HEK293T (cell line): ENCODE measurements at regions not wholly inside any gene's neighbourhood (a gene's known extent, or its start where the extent isn't known, plus 50 kb on each side); places are given as distances from the start of the nearest gene placed in this dataset.

Experiments used
- ARNT ChIP-seq: fragments of 450-650 bp; IDR thresholded peaks from 2 replicates; pipeline ENCODE4 v1.6.1; 2017; ENCODE audit warnings: mild to moderate bottlenecking
- BHLHE40 ChIP-seq: fragments of 450-650 bp; IDR thresholded peaks from 2 replicates; pipeline ENCODE4 v1.6.1; 2016; ENCODE audit warnings: mild to moderate bottlenecking, moderate library complexity, borderline replicate concordance
- ELF4 ChIP-seq: fragments of 450-650 bp; IDR thresholded peaks from 2 replicates; pipeline ENCODE4 v1.6.1; 2017; ENCODE audit warnings: antibody characterized with exemption
- FOXA1 ChIP-seq: fragments of 450-650 bp; IDR thresholded peaks from 2 replicates; pipeline ENCODE4 v1.6.1; 2016; ENCODE audit warnings: mild to moderate bottlenecking
- FOXK2 ChIP-seq: fragments of 450-650 bp; IDR thresholded peaks from 2 replicates; pipeline ENCODE4 v1.6.1; 2016; ENCODE audit warnings: mild to moderate bottlenecking
- FOXM1 ChIP-seq: fragments of 450-650 bp; IDR thresholded peaks from 2 replicates; pipeline ENCODE4 v1.6.1; 2017; ENCODE audit warnings: mild to moderate bottlenecking, borderline replicate concordance
- HDGF ChIP-seq: fragments of 450-650 bp; IDR thresholded peaks from 2 replicates; pipeline ENCODE4 v1.6.1; 2017; ENCODE audit warnings: antibody characterized with exemption, borderline replicate concordance
- L3MBTL2 ChIP-seq: fragments of 450-650 bp; conservative IDR thresholded peaks from 2 replicates; pipeline ENCODE4 v1.6.1; 2016; ENCODE audit warnings: mild to moderate bottlenecking
- LEF1 ChIP-seq: fragments of 450-650 bp; IDR thresholded peaks from 2 replicates; pipeline ENCODE4 v1.6.1; 2017; ENCODE audit warnings: mild to moderate bottlenecking, borderline replicate concordance
- NFRKB ChIP-seq: fragments of 450-650 bp; IDR thresholded peaks from 2 replicates; pipeline ENCODE4 v1.6.1; 2016; ENCODE audit warnings: mild to moderate bottlenecking, moderate library complexity
- PKNOX1 ChIP-seq: fragments of 450-650 bp; IDR thresholded peaks from 2 replicates; pipeline ENCODE4 v1.6.1; 2016
- SP1 ChIP-seq: fragments of 450-650 bp; IDR thresholded peaks from 2 replicates; pipeline ENCODE4 v1.6.1; 2017
- TARDBP ChIP-seq: fragments of 450-650 bp; IDR thresholded peaks from 2 replicates; pipeline ENCODE4 v1.6.1; 2016
- ZNF384 ChIP-seq: fragments of 450-650 bp; IDR thresholded peaks from 2 replicates; pipeline ENCODE4 v1.6.1; 2016

- TF ChIP-seq FOXK2 (no peak), ZNF384 (no peak), L3MBTL2 (no peak), ELF4 (no peak), HDGF (no peak), TARDBP (no peak), SP1 (no peak), PKNOX1 (no peak), FOXA1 (no peak), ARNT (no peak), BHLHE40 (no peak), FOXM1 (no peak), NFRKB (no peak), LEF1 (no peak)
These were observed 204.5 kb downstream of the DTHD1 start for GRCh38 chr4:36485885-36486284.
